Nephron (organoid): ENCODE measurements at regions not wholly inside any gene's neighbourhood (a gene's known extent, or its start where the extent isn't known, plus 50 kb on each side); places are given as distances from the start of the nearest gene placed in this dataset.

Experiments used
- H3K27ac Mint-ChIP-seq, 3 experiments: 2 replicates each; pipeline ENCODE4 v1.8.0; 2020; ENCODE audit warnings: mixed read lengths in 3 of 3, mild to moderate bottlenecking in 2 of 3, moderate library complexity in 1 of 3
- H3K27me3 Mint-ChIP-seq: 2 replicates; pipeline ENCODE4 v1.8.0; 2021; ENCODE audit warnings: low read depth, mild to moderate bottlenecking, moderate library complexity, mixed read lengths
- H3K36me3 Mint-ChIP-seq: 2 replicates; pipeline ENCODE4 v1.8.0; 2020; ENCODE audit warnings: low read depth, mixed read lengths
- H3K4me1 Mint-ChIP-seq: 2 replicates; pipeline ENCODE4 v1.8.0; 2020; ENCODE audit warnings: mixed read lengths
- H3K4me3 Mint-ChIP-seq, 3 experiments: 2 replicates each; pipeline ENCODE4 v1.8.0; 2020; ENCODE audit warnings: mild to moderate bottlenecking in 3 of 3, mixed read lengths in 3 of 3, moderate library complexity in 2 of 3
- H3K9me3 Mint-ChIP-seq: 2 replicates; pipeline ENCODE4 v1.8.0; 2020; ENCODE audit warnings: mixed read lengths
- TF ChIP-seq, protein P1 (sequence below), 3 experiments: fragments of 200-600 bp; sonication (generic); IDR thresholded peaks; one replicate each; pipeline ENCODE4 v1.5.0; 2021; ENCODE audit warnings: antibody characterized with exemption in 3 of 3; ENCODE audit not compliant: unreplicated experiment in 3 of 3

DNA sequence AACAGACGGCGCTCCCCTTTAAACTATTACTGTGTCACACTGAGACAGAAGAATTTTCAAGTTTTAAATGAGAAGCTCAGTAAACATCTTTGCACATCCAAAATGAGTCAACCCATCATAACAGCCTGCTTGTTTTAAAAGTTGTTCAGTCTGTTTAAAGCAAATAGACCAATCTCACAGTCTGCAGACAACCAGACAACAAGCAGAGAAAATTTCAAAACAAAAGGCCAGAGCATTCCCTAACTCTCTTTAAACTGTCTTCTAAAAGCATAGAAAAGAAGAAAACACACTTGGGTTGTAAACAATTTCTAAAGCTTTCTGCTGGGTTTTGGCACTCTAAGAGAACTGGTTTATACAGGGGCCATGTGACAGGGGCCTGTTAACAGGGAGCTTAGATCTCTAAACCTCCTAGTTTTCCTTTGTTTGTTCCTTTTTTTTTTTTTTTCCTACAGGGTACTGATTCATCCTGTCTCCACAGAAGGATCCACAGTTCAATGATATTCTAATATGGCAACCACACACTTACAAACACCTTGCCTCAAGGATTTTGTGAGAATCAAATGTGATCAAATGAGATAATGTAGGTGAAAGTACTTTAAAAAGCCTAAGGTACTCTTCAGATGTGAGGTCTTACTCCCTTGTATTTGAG lies 100.8 kb upstream of the MAML3 start:
- Mint-ChIP-seq H3K36me3 (no peaks in the 10 kb centered on the region), H3K27ac (peak overlapping the region; percentile 54 to 69 (median 68)), H3K9me3 (no peaks in the 10 kb centered on the region), H3K4me3 (no peak overlapping the region), H3K27me3 (no peaks in the 10 kb centered on the region), H3K4me1 (peaks cover 46% of the 10 kb centered on the region)
- TF ChIP-seq, protein P1, sequence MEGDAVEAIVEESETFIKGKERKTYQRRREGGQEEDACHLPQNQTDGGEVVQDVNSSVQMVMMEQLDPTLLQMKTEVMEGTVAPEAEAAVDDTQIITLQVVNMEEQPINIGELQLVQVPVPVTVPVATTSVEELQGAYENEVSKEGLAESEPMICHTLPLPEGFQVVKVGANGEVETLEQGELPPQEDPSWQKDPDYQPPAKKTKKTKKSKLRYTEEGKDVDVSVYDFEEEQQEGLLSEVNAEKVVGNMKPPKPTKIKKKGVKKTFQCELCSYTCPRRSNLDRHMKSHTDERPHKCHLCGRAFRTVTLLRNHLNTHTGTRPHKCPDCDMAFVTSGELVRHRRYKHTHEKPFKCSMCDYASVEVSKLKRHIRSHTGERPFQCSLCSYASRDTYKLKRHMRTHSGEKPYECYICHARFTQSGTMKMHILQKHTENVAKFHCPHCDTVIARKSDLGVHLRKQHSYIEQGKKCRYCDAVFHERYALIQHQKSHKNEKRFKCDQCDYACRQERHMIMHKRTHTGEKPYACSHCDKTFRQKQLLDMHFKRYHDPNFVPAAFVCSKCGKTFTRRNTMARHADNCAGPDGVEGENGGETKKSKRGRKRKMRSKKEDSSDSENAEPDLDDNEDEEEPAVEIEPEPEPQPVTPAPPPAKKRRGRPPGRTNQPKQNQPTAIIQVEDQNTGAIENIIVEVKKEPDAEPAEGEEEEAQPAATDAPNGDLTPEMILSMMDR (IDR thresholded peaks at IDR 0.05; ENCODE audit: unreplicated experiment in 3 of 3): no peak

DNA sequence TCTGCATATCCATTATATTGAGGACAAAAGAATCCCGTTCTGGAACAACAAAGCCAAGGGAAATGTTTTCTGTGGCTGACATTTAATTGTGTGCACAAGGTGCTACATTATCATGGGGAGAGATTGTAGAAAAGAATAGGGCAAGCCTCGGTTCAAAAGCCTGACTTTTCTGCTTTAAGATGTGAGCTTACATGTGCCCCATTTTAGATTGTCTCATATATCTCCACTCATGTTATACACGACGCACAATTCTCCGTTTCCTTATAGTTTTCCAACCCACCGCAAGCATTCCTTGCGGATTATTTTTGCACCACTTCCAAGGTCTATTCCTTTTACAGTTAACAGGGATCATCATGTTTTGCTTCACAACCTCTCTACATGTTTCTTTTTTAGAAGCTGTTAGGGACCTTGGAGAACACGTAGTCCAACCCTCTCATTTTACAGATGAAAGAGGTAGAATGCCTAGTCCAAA lies 99.6 kb upstream of the MAML3 start:
- H3K27me3 Mint-ChIP-seq: no peaks in the 10 kb centered on the region
- H3K27ac Mint-ChIP-seq: peak overlapping the region; percentile 54 to 85 (median 73)
- TF ChIP-seq, protein P1 (IDR thresholded peaks at IDR 0.05; ENCODE audit: unreplicated experiment in 3 of 3): peak in 1 of 3 experiments; percentile 28
- peaks cover 57% of the 10 kb centered on the region for H3K4me1 Mint-ChIP-seq
- H3K4me3 Mint-ChIP-seq: peak overlapping the region; percentile 41 to 77 (median 60)
- H3K9me3 Mint-ChIP-seq: no peaks in the 10 kb centered on the region
- no peaks in the 10 kb centered on the region for H3K36me3 Mint-ChIP-seq

DNA sequence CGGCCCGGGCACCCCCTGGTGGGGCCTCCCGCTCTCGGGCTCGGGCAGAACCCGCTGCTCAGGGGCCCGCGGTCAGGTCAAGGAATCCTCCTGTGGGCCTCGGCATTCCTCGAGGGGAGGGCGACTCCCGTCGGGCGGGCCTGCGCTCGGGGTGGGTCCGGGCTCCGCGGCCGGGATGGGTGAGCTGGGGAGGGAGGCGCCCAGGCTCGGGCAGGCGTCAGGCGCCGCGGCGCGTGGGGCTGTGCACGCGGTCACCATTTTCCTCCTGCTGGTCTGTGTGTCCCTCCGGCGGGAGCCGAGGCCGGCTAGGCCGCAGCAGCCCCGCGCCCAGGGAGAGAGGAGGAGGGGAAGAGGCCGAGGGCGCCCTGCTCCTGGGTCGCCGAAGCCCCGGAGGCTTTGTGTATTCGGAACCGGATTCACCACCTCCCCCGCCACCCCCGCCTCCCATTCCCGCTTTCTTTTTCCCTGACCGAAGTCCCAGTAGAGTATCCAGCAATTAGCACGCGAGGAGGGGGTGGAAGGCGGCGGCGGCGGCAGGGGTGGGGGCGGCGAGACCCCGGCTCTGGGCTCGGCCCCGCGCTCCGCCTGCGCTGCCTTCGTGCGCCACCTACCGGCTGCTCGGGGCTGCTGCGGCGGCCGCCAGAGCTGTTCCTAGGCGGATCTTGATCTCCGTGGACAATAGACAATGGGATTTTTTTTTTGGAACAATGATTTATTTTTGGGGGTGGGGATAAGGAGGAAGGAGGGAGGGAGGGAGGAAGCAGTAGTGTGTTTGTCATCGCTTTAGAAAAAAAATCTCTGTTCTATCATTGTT lies 99.0 kb upstream of the MAML3 start:
- Mint-ChIP-seq H3K4me1 (peaks cover 64% of the 10 kb centered on the region), H3K36me3 (no peaks in the 10 kb centered on the region), H3K4me3 (peak overlapping the region; percentile 41 to 77 (median 60)), H3K9me3 (no peaks in the 10 kb centered on the region), H3K27ac (peak overlapping the region; percentile 73 to 98 (median 85)), H3K27me3 (no peaks in the 10 kb centered on the region)
- TF ChIP-seq, protein P1 (IDR thresholded peaks at IDR 0.05; ENCODE audit: unreplicated experiment in 3 of 3): peak; percentile 97 to 99 (median 98)

DNA sequence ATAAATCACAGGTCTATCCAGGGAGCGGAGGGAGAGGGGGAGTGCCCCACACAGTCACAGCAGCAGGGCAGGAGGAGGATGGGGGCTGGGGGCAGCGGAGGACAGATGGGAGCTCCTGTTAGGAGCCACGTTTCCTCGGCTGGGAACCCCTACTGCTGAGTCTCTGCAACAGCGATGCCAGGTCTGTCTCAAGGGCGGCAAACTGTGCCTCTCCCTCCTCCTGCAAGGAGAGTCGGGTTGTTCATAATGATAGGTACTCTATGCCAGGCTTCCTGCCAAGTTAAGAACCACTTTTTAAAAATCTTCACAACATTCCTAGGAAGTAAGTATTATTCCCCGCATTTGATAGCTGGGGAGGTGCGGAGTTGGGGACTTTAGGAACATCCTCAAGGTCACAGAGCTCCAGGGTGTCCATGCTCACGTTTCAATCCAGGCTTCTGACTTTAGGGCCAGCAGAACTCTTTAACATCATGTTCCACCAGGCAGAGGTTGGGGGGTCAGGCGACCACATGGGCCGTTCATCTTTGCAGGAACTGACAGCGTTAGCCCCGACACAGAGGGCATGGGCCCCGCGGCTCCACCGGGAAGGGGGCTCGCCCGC lies 98.3 kb upstream of the MAML3 start:
- Mint-ChIP-seq H3K27ac (peak overlapping the region; percentile 73 to 99 (median 98)), H3K4me3 (peak overlapping the region; percentile 77 to 88 (median 86)), H3K27me3 (no peaks in the 10 kb centered on the region), H3K36me3 (no peaks in the 10 kb centered on the region), H3K9me3 (no peaks in the 10 kb centered on the region), H3K4me1 (peaks cover 65% of the 10 kb centered on the region)
- TF ChIP-seq, protein P1 (IDR thresholded peaks at IDR 0.05; ENCODE audit: unreplicated experiment in 3 of 3): no peak

DNA sequence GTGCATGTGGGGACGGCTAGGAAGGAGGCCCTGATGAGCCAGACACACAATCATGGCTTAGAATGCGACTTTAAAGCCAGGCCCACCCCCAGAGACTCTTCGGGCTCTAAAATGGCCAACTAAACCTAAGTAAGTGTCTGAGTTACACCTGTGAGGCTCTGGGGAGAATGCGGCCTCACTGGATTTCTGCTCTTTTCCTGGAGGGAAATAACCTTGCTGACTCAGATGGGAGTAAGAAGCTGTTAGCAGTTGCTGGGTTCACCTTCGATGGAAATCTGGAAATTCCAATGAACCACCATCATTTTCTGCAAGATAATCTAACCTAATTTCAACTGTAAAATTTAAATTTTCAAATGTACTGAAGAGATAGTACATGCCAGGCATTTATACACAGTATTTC lies 97.6 kb upstream of the MAML3 start:
- no peaks in the 10 kb centered on the region for H3K27me3 Mint-ChIP-seq
- peak overlapping the region; percentile 73 to 99 (median 98) for H3K27ac Mint-ChIP-seq
- peak overlapping the region; percentile 77 to 88 (median 86) for H3K4me3 Mint-ChIP-seq
- no peaks in the 10 kb centered on the region for H3K9me3 Mint-ChIP-seq
- H3K4me1 Mint-ChIP-seq: peaks cover 62% of the 10 kb centered on the region
- TF ChIP-seq, protein P1 (IDR thresholded peaks at IDR 0.05; ENCODE audit: unreplicated experiment in 3 of 3): no peak
- no peaks in the 10 kb centered on the region for H3K36me3 Mint-ChIP-seq
